Endothelial cell of umbilical vein (primary cell): ENCODE measurements at regions not wholly inside any gene's neighbourhood (a gene's known extent, or its start where the extent isn't known, plus 50 kb on each side); places are given as distances from the start of the nearest gene placed in this dataset.

ENCODE experiments used
- BruUV-seq: library from RNA; stranded (reverse); fragments of 400-500 nt; replicated peaks from 2 replicates; lab custom pipeline; 2021; lab: Mats Ljungman, UMichigan
- CTCF ChIA-PET: fragments of 300-600, 350-600 bp; sonication (Branson Sonifier 250); formaldehyde crosslinking; loops from one replicate; lab custom pipeline; 2021; ENCODE audit warnings: antibody characterized with exemption, inconsistent platforms; lab: Charles Lee
- POLR2A ChIA-PET: fragments of 300-600, 350-600 bp; sonication (Branson Sonifier 250); formaldehyde crosslinking; loops from one replicate; lab custom pipeline; 2021; ENCODE audit warnings: antibody characterized with exemption, inconsistent platforms; lab: Charles Lee
- DNase-seq: peaks from one replicate; pipeline ENCODE4 v3.0.0-alpha.2; 2011; ENCODE audit warnings: low read depth, low spot score
- FAIRE-seq: peaks from 2 replicates; lab custom pipeline; 2011; peaks lifted over from hg19 to GRCh38; lab: Jason Lieb, UNC
- H2AFZ ChIP-seq: 2 replicates; pipeline ENCODE4 v1.6.0; 2012; ENCODE audit warnings: low read depth, low read length, control low read depth, inconsistent platforms
- H3K27ac ChIP-seq: 2 replicates; pipeline ENCODE4 v1.5.1; 2011; ENCODE audit warnings: low read depth, mild to moderate bottlenecking, control low read depth, low read length, moderate library complexity; ENCODE audit not compliant: insufficient read depth
- H3K27me3 ChIP-seq, 2 experiments: 2 replicates each; pipeline versions ENCODE4 v1.6.0 to v1.6.1; 2011; ENCODE audit warnings: low read length in 2 of 2, mixed read lengths in 1 of 2; ENCODE audit not compliant: control insufficient read depth in 2 of 2, insufficient read depth in 2 of 2
- H3K36me3 ChIP-seq, 2 experiments: 2 replicates in 1 of 2; 3 replicates in 1 of 2; pipeline ENCODE4 v1.5.1; 2011; ENCODE audit warnings: low read length in 2 of 2, mild to moderate bottlenecking in 1 of 2, moderate library complexity in 1 of 2; ENCODE audit not compliant: control insufficient read depth in 2 of 2, insufficient read depth in 2 of 2; ENCODE audit errors: extremely low read depth in 1 of 2
- H3K4me1 ChIP-seq: 3 replicates; pipeline ENCODE4 v1.5.1; 2011; ENCODE audit warnings: mild to moderate bottlenecking, low read length; ENCODE audit not compliant: control insufficient read depth, insufficient read depth; ENCODE audit errors: extremely low read depth
- H3K4me2 ChIP-seq: 2 replicates; pipeline ENCODE4 v1.6.1; 2011; ENCODE audit warnings: low read length, control low read depth, mixed read lengths; ENCODE audit not compliant: insufficient read depth
- H3K4me3 ChIP-seq, 3 experiments: fragments of 200-600 bp in 1 of 3; sonication (generic), shearing (Covaris generic) in 1 of 3; replicated peaks in 1 of 3; 2 replicates each; pipeline ENCODE4 v1.5.1; 2011 to 2016; ENCODE audit warnings: control low read depth in 3 of 3, low read length in 3 of 3, mild to moderate bottlenecking in 2 of 3, inconsistent platforms in 1 of 3, low read depth in 1 of 3, moderate library complexity in 1 of 3; ENCODE audit not compliant: insufficient read depth in 1 of 3
- H3K79me2 ChIP-seq: 2 replicates; pipeline ENCODE4 v1.6.0; 2012; ENCODE audit warnings: low read length, inconsistent platforms; ENCODE audit not compliant: control insufficient read depth, insufficient read depth
- H3K9ac ChIP-seq: replicated peaks from 2 replicates; pipeline ENCODE3; 2011; ENCODE audit warnings: low read length, control low read depth; ENCODE audit not compliant: insufficient read depth; ENCODE audit errors: extremely low read depth
- H3K9me1 ChIP-seq: replicated peaks from 3 replicates; pipeline ENCODE4 v1.6.0; 2011; ENCODE audit warnings: mild to moderate bottlenecking, low read length; ENCODE audit not compliant: control insufficient read depth, insufficient read depth; ENCODE audit errors: extremely low read depth
- H3K9me3 ChIP-seq: replicated peaks from 2 replicates; pipeline ENCODE4 v1.5.1; 2012; ENCODE audit warnings: low read length, inconsistent platforms; ENCODE audit not compliant: control insufficient read depth, insufficient read depth
- H4K20me1 ChIP-seq: replicated peaks from 2 replicates; pipeline ENCODE3; 2011; ENCODE audit warnings: mild to moderate bottlenecking, low read length; ENCODE audit not compliant: control insufficient read depth, insufficient read depth; ENCODE audit errors: extremely low read depth
- GATA2 ChIP-seq: IDR thresholded peaks from 2 replicates; pipeline ENCODE4 v1.7.0; 2011; ENCODE audit warnings: low read depth, mild to moderate bottlenecking, moderate library complexity, mixed read lengths, low read length; ENCODE audit not compliant: insufficient read length, insufficient read depth
- JUN ChIP-seq: IDR thresholded peaks from 2 replicates; pipeline ENCODE4 v1.6.1; 2011; ENCODE audit warnings: borderline replicate concordance, low read depth; ENCODE audit not compliant: insufficient read length, insufficient read depth
- MYC ChIP-seq: IDR thresholded peaks from one replicate; pipeline ENCODE4 v1.6.1; 2011; ENCODE audit warnings: mild to moderate bottlenecking, low read depth, low read length
- POLR2AphosphoS5 ChIP-seq: IDR thresholded peaks from 2 replicates; pipeline ENCODE4 v1.6.1; 2012; ENCODE audit warnings: low read depth, mild to moderate bottlenecking, control low read depth, low read length, moderate library complexity; ENCODE audit not compliant: insufficient read depth
- dilution Hi-C: fragments of 300-500 bp; cut with MboI; formaldehyde crosslinking; loops from one replicate; pipeline ENCODE4 v1.15.0; 2019; ENCODE audit warnings: low sequenced_read_pairs; ENCODE audit not compliant: extremely low pct_ligation_motif_present
- intact Hi-C: fragments of 100-400 bp; cut with micrococcal nuclease; formaldehyde crosslinking; loops from one replicate; pipeline ENCODE4 v1.10.0; 2022
- TF ChIP-seq, protein P1 (sequence below), 2 donors: IDR thresholded peaks; 1 replicate in 1 of 2; 2 replicates in 1 of 2; pipeline ENCODE4 v1.5.1; 2011; ENCODE audit warnings: low read length in 2 of 2, mild to moderate bottlenecking in 2 of 2, moderate library complexity in 2 of 2, control low read depth in 1 of 2, inconsistent platforms in 1 of 2, low read depth in 1 of 2; ENCODE audit not compliant: insufficient read depth in 1 of 2; ENCODE audit errors: extremely low read depth in 1 of 2
- TF ChIP-seq, protein P2 (sequence below): IDR thresholded peaks from 2 replicates; pipeline ENCODE4 v1.6.1; 2011; ENCODE audit not compliant: insufficient read depth, insufficient read length

- no peaks in the 10 kb centered on the region for H3K4me1 ChIP-seq
- no peak overlapping the region for H3K9ac ChIP-seq
- H4K20me1 ChIP-seq: no peaks in the 10 kb centered on the region
- no peak overlapping the region for H3K4me3 ChIP-seq
- no peak for FAIRE-seq
- dilution Hi-C loops: no loop called here
- no peak overlapping the region for H3K27ac ChIP-seq
- intact Hi-C loops: no loop called here
- TF ChIP-seq GATA2 (no peak), JUN (no peak), MYC (no peak), POLR2AphosphoS5 (no peak)
- TF ChIP-seq, protein P1, sequence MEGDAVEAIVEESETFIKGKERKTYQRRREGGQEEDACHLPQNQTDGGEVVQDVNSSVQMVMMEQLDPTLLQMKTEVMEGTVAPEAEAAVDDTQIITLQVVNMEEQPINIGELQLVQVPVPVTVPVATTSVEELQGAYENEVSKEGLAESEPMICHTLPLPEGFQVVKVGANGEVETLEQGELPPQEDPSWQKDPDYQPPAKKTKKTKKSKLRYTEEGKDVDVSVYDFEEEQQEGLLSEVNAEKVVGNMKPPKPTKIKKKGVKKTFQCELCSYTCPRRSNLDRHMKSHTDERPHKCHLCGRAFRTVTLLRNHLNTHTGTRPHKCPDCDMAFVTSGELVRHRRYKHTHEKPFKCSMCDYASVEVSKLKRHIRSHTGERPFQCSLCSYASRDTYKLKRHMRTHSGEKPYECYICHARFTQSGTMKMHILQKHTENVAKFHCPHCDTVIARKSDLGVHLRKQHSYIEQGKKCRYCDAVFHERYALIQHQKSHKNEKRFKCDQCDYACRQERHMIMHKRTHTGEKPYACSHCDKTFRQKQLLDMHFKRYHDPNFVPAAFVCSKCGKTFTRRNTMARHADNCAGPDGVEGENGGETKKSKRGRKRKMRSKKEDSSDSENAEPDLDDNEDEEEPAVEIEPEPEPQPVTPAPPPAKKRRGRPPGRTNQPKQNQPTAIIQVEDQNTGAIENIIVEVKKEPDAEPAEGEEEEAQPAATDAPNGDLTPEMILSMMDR (IDR thresholded peaks at IDR 0.05; ENCODE audit: extremely low read depth in 1 of 2, insufficient read depth in 1 of 2, low read depth in 1 of 2, low read length in 2 of 2): no peak
- TF ChIP-seq, protein P2, sequence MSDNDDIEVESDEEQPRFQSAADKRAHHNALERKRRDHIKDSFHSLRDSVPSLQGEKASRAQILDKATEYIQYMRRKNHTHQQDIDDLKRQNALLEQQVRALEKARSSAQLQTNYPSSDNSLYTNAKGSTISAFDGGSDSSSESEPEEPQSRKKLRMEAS: no peak
- H2AFZ ChIP-seq: no peak overlapping the region
- no peaks in the 10 kb centered on the region for H3K36me3 ChIP-seq
- no peak for DNase-seq
- BruUV-seq: no TSS peak
- H3K4me2 ChIP-seq: no peak overlapping the region
- H3K9me3 ChIP-seq: no peaks in the 10 kb centered on the region
- CTCF ChIA-PET: no interaction called here
- POLR2A ChIA-PET: no interaction called here
- no peaks in the 10 kb centered on the region for H3K9me1 ChIP-seq
- H3K27me3 ChIP-seq: no peaks in the 10 kb centered on the region
- H3K79me2 ChIP-seq: no peaks in the 10 kb centered on the region
Observed at GRCh38 chr12:60231303-60231702, 635.5 kb downstream of the SLC16A7 start.
